Endothelial cell of umbilical vein (primary cell): ENCODE measurements at regions not wholly inside any gene's neighbourhood (a gene's known extent, or its start where the extent isn't known, plus 50 kb on each side); places are given as distances from the start of the nearest gene placed in this dataset.

Experiments
- BruUV-seq: library from RNA; stranded (reverse); fragments of 400-500 nt; replicated peaks from 2 replicates; lab custom pipeline; 2021; lab: Mats Ljungman, UMichigan
- CTCF ChIA-PET: fragments of 300-600, 350-600 bp; sonication (Branson Sonifier 250); formaldehyde crosslinking; loops from one replicate; lab custom pipeline; 2021; ENCODE audit warnings: antibody characterized with exemption, inconsistent platforms; lab: Charles Lee
- POLR2A ChIA-PET: fragments of 300-600, 350-600 bp; sonication (Branson Sonifier 250); formaldehyde crosslinking; loops from one replicate; lab custom pipeline; 2021; ENCODE audit warnings: antibody characterized with exemption, inconsistent platforms; lab: Charles Lee
- DNase-seq: peaks from one replicate; pipeline ENCODE4 v3.0.0-alpha.2; 2011; ENCODE audit warnings: low read depth, low spot score
- FAIRE-seq: peaks from 2 replicates; lab custom pipeline; 2011; peaks lifted over from hg19 to GRCh38; lab: Jason Lieb, UNC
- H2AFZ ChIP-seq: 2 replicates; pipeline ENCODE4 v1.6.0; 2012; ENCODE audit warnings: low read depth, low read length, control low read depth, inconsistent platforms
- H3K27ac ChIP-seq: 2 replicates; pipeline ENCODE4 v1.5.1; 2011; ENCODE audit warnings: low read depth, mild to moderate bottlenecking, control low read depth, low read length, moderate library complexity; ENCODE audit not compliant: insufficient read depth
- H3K27me3 ChIP-seq, 2 experiments: 2 replicates each; pipeline versions ENCODE4 v1.6.0 to v1.6.1; 2011; ENCODE audit warnings: low read length in 2 of 2, mixed read lengths in 1 of 2; ENCODE audit not compliant: control insufficient read depth in 2 of 2, insufficient read depth in 2 of 2
- H3K36me3 ChIP-seq, 2 experiments: 2 replicates in 1 of 2; 3 replicates in 1 of 2; pipeline ENCODE4 v1.5.1; 2011; ENCODE audit warnings: low read length in 2 of 2, mild to moderate bottlenecking in 1 of 2, moderate library complexity in 1 of 2; ENCODE audit not compliant: control insufficient read depth in 2 of 2, insufficient read depth in 2 of 2; ENCODE audit errors: extremely low read depth in 1 of 2
- H3K4me1 ChIP-seq: 3 replicates; pipeline ENCODE4 v1.5.1; 2011; ENCODE audit warnings: mild to moderate bottlenecking, low read length; ENCODE audit not compliant: control insufficient read depth, insufficient read depth; ENCODE audit errors: extremely low read depth
- H3K4me2 ChIP-seq: 2 replicates; pipeline ENCODE4 v1.6.1; 2011; ENCODE audit warnings: low read length, control low read depth, mixed read lengths; ENCODE audit not compliant: insufficient read depth
- H3K4me3 ChIP-seq, 3 experiments: fragments of 200-600 bp in 1 of 3; sonication (generic), shearing (Covaris generic) in 1 of 3; replicated peaks in 1 of 3; 2 replicates each; pipeline ENCODE4 v1.5.1; 2011 to 2016; ENCODE audit warnings: control low read depth in 3 of 3, low read length in 3 of 3, mild to moderate bottlenecking in 2 of 3, inconsistent platforms in 1 of 3, low read depth in 1 of 3, moderate library complexity in 1 of 3; ENCODE audit not compliant: insufficient read depth in 1 of 3
- H3K79me2 ChIP-seq: 2 replicates; pipeline ENCODE4 v1.6.0; 2012; ENCODE audit warnings: low read length, inconsistent platforms; ENCODE audit not compliant: control insufficient read depth, insufficient read depth
- H3K9ac ChIP-seq: replicated peaks from 2 replicates; pipeline ENCODE3; 2011; ENCODE audit warnings: low read length, control low read depth; ENCODE audit not compliant: insufficient read depth; ENCODE audit errors: extremely low read depth
- H3K9me1 ChIP-seq: replicated peaks from 3 replicates; pipeline ENCODE4 v1.6.0; 2011; ENCODE audit warnings: mild to moderate bottlenecking, low read length; ENCODE audit not compliant: control insufficient read depth, insufficient read depth; ENCODE audit errors: extremely low read depth
- H3K9me3 ChIP-seq: replicated peaks from 2 replicates; pipeline ENCODE4 v1.5.1; 2012; ENCODE audit warnings: low read length, inconsistent platforms; ENCODE audit not compliant: control insufficient read depth, insufficient read depth
- H4K20me1 ChIP-seq: replicated peaks from 2 replicates; pipeline ENCODE3; 2011; ENCODE audit warnings: mild to moderate bottlenecking, low read length; ENCODE audit not compliant: control insufficient read depth, insufficient read depth; ENCODE audit errors: extremely low read depth
- EZH2 ChIP-seq: IDR thresholded peaks from 2 replicates; pipeline ENCODE4 v1.6.1; 2012; ENCODE audit warnings: borderline replicate concordance, low read depth, mild to moderate bottlenecking, moderate library complexity, low read length, inconsistent platforms; ENCODE audit not compliant: severe bottlenecking
- FOS ChIP-seq: IDR thresholded peaks from 2 replicates; pipeline ENCODE4 v1.6.1; 2011; ENCODE audit warnings: mild to moderate bottlenecking, low read length, moderate library complexity, borderline replicate concordance; ENCODE audit not compliant: insufficient read depth
- GATA2 ChIP-seq: IDR thresholded peaks from 2 replicates; pipeline ENCODE4 v1.7.0; 2011; ENCODE audit warnings: low read depth, mild to moderate bottlenecking, moderate library complexity, mixed read lengths, low read length; ENCODE audit not compliant: insufficient read length, insufficient read depth
- JUN ChIP-seq: IDR thresholded peaks from 2 replicates; pipeline ENCODE4 v1.6.1; 2011; ENCODE audit warnings: borderline replicate concordance, low read depth; ENCODE audit not compliant: insufficient read length, insufficient read depth
- MYC ChIP-seq: IDR thresholded peaks from one replicate; pipeline ENCODE4 v1.6.1; 2011; ENCODE audit warnings: mild to moderate bottlenecking, low read depth, low read length
- POLR2A ChIP-seq: IDR thresholded peaks from 2 replicates; pipeline ENCODE4 v1.6.1; 2012; ENCODE audit warnings: low read depth, mild to moderate bottlenecking, control low read depth, low read length
- POLR2AphosphoS5 ChIP-seq: IDR thresholded peaks from 2 replicates; pipeline ENCODE4 v1.6.1; 2012; ENCODE audit warnings: low read depth, mild to moderate bottlenecking, control low read depth, low read length, moderate library complexity; ENCODE audit not compliant: insufficient read depth
- dilution Hi-C: fragments of 300-500 bp; cut with MboI; formaldehyde crosslinking; loops from one replicate; pipeline ENCODE4 v1.15.0; 2019; ENCODE audit warnings: low sequenced_read_pairs; ENCODE audit not compliant: extremely low pct_ligation_motif_present
- intact Hi-C: fragments of 100-400 bp; cut with micrococcal nuclease; formaldehyde crosslinking; loops from one replicate; pipeline ENCODE4 v1.10.0; 2022
- TF ChIP-seq, protein P1 (sequence below), 2 donors: IDR thresholded peaks; 1 replicate in 1 of 2; 2 replicates in 1 of 2; pipeline ENCODE4 v1.5.1; 2011; ENCODE audit warnings: low read length in 2 of 2, mild to moderate bottlenecking in 2 of 2, moderate library complexity in 2 of 2, control low read depth in 1 of 2, inconsistent platforms in 1 of 2, low read depth in 1 of 2; ENCODE audit not compliant: insufficient read depth in 1 of 2; ENCODE audit errors: extremely low read depth in 1 of 2
- TF ChIP-seq, protein P2 (sequence below): IDR thresholded peaks from 2 replicates; pipeline ENCODE4 v1.6.1; 2011; ENCODE audit not compliant: insufficient read depth, insufficient read length

DNA sequence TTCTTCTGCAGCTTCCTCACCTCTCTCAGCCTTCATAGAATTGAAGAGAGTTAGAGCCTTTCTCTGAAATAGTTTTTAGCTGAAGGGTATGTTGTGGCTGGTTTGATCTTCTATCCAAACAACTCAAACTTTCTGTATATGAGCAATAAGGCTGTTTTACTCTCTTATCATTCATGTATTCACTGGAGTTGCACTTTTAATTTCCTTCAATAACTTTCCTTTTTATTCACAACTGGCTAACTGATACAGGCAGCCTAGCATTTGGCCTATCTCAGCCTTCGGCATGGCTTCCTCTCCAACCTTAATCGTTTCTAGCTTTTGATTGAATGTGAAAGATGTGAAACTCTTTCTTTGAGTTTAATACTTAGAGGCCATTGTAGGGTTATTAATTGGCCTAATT, 109.3 kb downstream of the GTPBP8 start:
- FAIRE-seq (no peak), DNase-seq (no peak)
- H3K4me1 ChIP-seq: no peaks in the 10 kb centered on the region
- POLR2A ChIA-PET: no interaction called here
- no peaks in the 10 kb centered on the region for H3K9me3 ChIP-seq
- H3K9ac ChIP-seq: no peak overlapping the region
- H4K20me1 ChIP-seq: no peaks in the 10 kb centered on the region
- no peaks in the 10 kb centered on the region for H3K79me2 ChIP-seq
- no peaks in the 10 kb centered on the region for H3K36me3 ChIP-seq
- H3K4me2 ChIP-seq: no peak overlapping the region
- no peak overlapping the region for H3K27ac ChIP-seq
- no peak for TF ChIP-seq EZH2
- TF ChIP-seq, protein P1, sequence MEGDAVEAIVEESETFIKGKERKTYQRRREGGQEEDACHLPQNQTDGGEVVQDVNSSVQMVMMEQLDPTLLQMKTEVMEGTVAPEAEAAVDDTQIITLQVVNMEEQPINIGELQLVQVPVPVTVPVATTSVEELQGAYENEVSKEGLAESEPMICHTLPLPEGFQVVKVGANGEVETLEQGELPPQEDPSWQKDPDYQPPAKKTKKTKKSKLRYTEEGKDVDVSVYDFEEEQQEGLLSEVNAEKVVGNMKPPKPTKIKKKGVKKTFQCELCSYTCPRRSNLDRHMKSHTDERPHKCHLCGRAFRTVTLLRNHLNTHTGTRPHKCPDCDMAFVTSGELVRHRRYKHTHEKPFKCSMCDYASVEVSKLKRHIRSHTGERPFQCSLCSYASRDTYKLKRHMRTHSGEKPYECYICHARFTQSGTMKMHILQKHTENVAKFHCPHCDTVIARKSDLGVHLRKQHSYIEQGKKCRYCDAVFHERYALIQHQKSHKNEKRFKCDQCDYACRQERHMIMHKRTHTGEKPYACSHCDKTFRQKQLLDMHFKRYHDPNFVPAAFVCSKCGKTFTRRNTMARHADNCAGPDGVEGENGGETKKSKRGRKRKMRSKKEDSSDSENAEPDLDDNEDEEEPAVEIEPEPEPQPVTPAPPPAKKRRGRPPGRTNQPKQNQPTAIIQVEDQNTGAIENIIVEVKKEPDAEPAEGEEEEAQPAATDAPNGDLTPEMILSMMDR (IDR thresholded peaks at IDR 0.05; ENCODE audit: extremely low read depth in 1 of 2, insufficient read depth in 1 of 2, low read depth in 1 of 2, low read length in 2 of 2): no peak
- no peak for TF ChIP-seq POLR2AphosphoS5
- no peak for TF ChIP-seq MYC
- TF ChIP-seq JUN: no peak
- TF ChIP-seq POLR2A: no peak
- TF ChIP-seq FOS: no peak
- TF ChIP-seq GATA2: no peak
- TF ChIP-seq, protein P2, sequence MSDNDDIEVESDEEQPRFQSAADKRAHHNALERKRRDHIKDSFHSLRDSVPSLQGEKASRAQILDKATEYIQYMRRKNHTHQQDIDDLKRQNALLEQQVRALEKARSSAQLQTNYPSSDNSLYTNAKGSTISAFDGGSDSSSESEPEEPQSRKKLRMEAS: no peak
- dilution Hi-C loops: no loop called here
- no TSS peak for BruUV-seq
- H3K4me3 ChIP-seq: no peak overlapping the region
- no peak overlapping the region for H2AFZ ChIP-seq
- CTCF ChIA-PET: no interaction called here
- H3K9me1 ChIP-seq: no peaks in the 10 kb centered on the region
- H3K27me3 ChIP-seq: no peaks in the 10 kb centered on the region
- intact Hi-C loops: no loop called here
